Suppressor macrophage treated with lipopolysaccharide for 4 hours (primary cell): ENCODE measurements at regions not wholly inside any gene's neighbourhood (a gene's known extent, or its start where the extent isn't known, plus 50 kb on each side); places are given as distances from the start of the nearest gene placed in this dataset.
A peak's percentile ranks its signal among the peaks of the same experiment; 100 is the strongest.

Source experiments
- DNase-seq: peaks from one replicate; pipeline ENCODE4 v3.0.0-alpha.2; 2020

GRCh38 chr13:72523049-72523448, 204.4 kb downstream of the MZT1 start:
- no peak for DNase-seq

- no peak for DNase-seq
These were observed 205.3 kb downstream of the MZT1 start for GRCh38 chr13:72521940-72522661.

- peak; percentile 5 for DNase-seq
These were observed 213.3 kb downstream of the MZT1 start for GRCh38 chr13:72514146-72514545.

- no peak for DNase-seq
These were observed 219.0 kb downstream of the MZT1 start for GRCh38 chr13:72508392-72508791.

- no peak for DNase-seq
These were observed 219.8 kb downstream of the MZT1 start for GRCh38 chr13:72507416-72508199.

- DNase-seq = no peak
These were observed 220.7 kb downstream of the MZT1 start for GRCh38 chr13:72506706-72507105.

GRCh38 chr13:72505376-72505775, 222.1 kb downstream of the MZT1 start:
- no peak for DNase-seq

- no peak for DNase-seq
These were observed 223.1 kb downstream of the MZT1 start for GRCh38 chr13:72504131-72504841.

- DNase-seq = no peak
These were observed 226.6 kb downstream of the MZT1 start for GRCh38 chr13:72500851-72501250.

- DNase-seq = no peak
These were observed 231.7 kb downstream of the MZT1 start for GRCh38 chr13:72495681-72496080.

GRCh38 chr13:72489751-72490150, 237.7 kb downstream of the MZT1 start:
- no peak for DNase-seq

GRCh38 chr13:72473321-72473720, 254.1 kb downstream of the MZT1 start:
- DNase-seq = no peak

GRCh38 chr13:72469906-72470305, 257.5 kb downstream of the MZT1 start:
- no peak for DNase-seq

GRCh38 chr13:72463561-72463960, 263.9 kb downstream of the MZT1 start:
- no peak for DNase-seq

GRCh38 chr13:72462726-72463125, 264.7 kb downstream of the MZT1 start:
- no peak for DNase-seq

- no peak for DNase-seq
These were observed 265.3 kb downstream of the MZT1 start for GRCh38 chr13:72462166-72462565.

GRCh38 chr13:72458701-72459100, 268.7 kb downstream of the MZT1 start:
- no peak for DNase-seq

- no peak for DNase-seq
These were observed 270.3 kb downstream of the MZT1 start for GRCh38 chr13:72457151-72457550.

- DNase-seq = no peak
These were observed 270.9 kb downstream of the MZT1 start for GRCh38 chr13:72456486-72456885.

GRCh38 chr13:72453161-72453560, 274.3 kb downstream of the MZT1 start:
- no peak for DNase-seq

GRCh38 chr13:72448082-72448481, 279.3 kb downstream of the MZT1 start:
- no peak for DNase-seq

GRCh38 chr13:72444999-72445398, 282.4 kb downstream of the MZT1 start:
- DNase-seq = no peak

GRCh38 chr13:72437458-72437857, 290.0 kb downstream of the MZT1 start:
- peak; percentile 83 for DNase-seq

GRCh38 chr13:72435251-72435650, 292.2 kb downstream of the MZT1 start:
- no peak for DNase-seq
